ENCODE measurements at regions not wholly inside any gene's neighbourhood (a gene's known extent, or its start where the extent isn't known, plus 50 kb on each side); places are given as distances from the start of the nearest gene placed in this dataset.
"Not testable (repeated sequence)": the region's sequence is repeated elsewhere in the genome, so short reads cannot be mapped to it uniquely, and the experiment has no call there.

- DNase-seq (ENCODE audit: low spot score): no peak
Measured at GRCh38 chr3:150357923-150358607, 50.0 kb upstream of the TSC22D2 start.

GRCh38 chr3:150357140-150357539, 51.0 kb upstream of the TSC22D2 start:
- no peak for DNase-seq (ENCODE audit: low spot score)

GRCh38 chr3:150355574-150355973, 52.5 kb upstream of the TSC22D2 start:
- no peak for DNase-seq (ENCODE audit: low spot score)

GRCh38 chr3:150352931-150353330, 55.2 kb upstream of the TSC22D2 start:
- DNase-seq (ENCODE audit: low spot score): no peak

- DNase-seq (ENCODE audit: low spot score): no peak
Measured at GRCh38 chr3:150351398-150351797, 56.7 kb upstream of the TSC22D2 start.

GRCh38 chr3:150349314-150350097, 58.6 kb upstream of the TSC22D2 start:
- DNase-seq (ENCODE audit: low spot score): no peak

- no peak for DNase-seq (ENCODE audit: low spot score)
Measured at GRCh38 chr3:150348500-150348899, 59.6 kb upstream of the TSC22D2 start.

GRCh38 chr3:150346981-150347863, 60.9 kb upstream of the TSC22D2 start:
- DNase-seq (ENCODE audit: low spot score): no peak

- no peak for DNase-seq (ENCODE audit: low spot score)
Measured at GRCh38 chr3:150346266-150346665, 61.8 kb upstream of the TSC22D2 start.

- DNase-seq (ENCODE audit: low spot score): peak; percentile 11
Measured at GRCh38 chr3:150345021-150345538, 63.0 kb upstream of the TSC22D2 start.

- DNase-seq (ENCODE audit: low spot score): no peak
Measured at GRCh38 chr3:150344079-150344759, 63.9 kb upstream of the TSC22D2 start.

- DNase-seq (ENCODE audit: low spot score): no peak
Measured at GRCh38 chr3:150342896-150343467, 65.1 kb upstream of the TSC22D2 start.

- DNase-seq (ENCODE audit: low spot score): no peak
Measured at GRCh38 chr3:150341891-150342290, 66.2 kb upstream of the TSC22D2 start.

- DNase-seq (ENCODE audit: low spot score): not testable (repeated sequence)
Measured at GRCh38 chr3:150336363-150336762, 71.7 kb upstream of the TSC22D2 start.

- no peak for DNase-seq (ENCODE audit: low spot score)
Measured at GRCh38 chr3:150335631-150336030, 72.5 kb upstream of the TSC22D2 start.

- DNase-seq (ENCODE audit: low spot score): no peak
Measured at GRCh38 chr3:150334974-150335373, 73.1 kb upstream of the TSC22D2 start.

GRCh38 chr3:150333477-150333876, 74.6 kb upstream of the TSC22D2 start:
- no peak for DNase-seq (ENCODE audit: low spot score)

GRCh38 chr3:150331978-150332568, 76.0 kb upstream of the TSC22D2 start:
- no peak for DNase-seq (ENCODE audit: low spot score)

GRCh38 chr3:150330872-150331271, 77.2 kb upstream of the TSC22D2 start:
- DNase-seq (ENCODE audit: low spot score): no peak

GRCh38 chr3:150330174-150330573, 77.9 kb upstream of the TSC22D2 start:
- no peak for DNase-seq (ENCODE audit: low spot score)

GRCh38 chr3:150329408-150329807, 78.7 kb upstream of the TSC22D2 start:
- DNase-seq (ENCODE audit: low spot score): no peak

Data from SK-N-DZ (cell line).